HG02840 (cell line): ENCODE measurements at regions not wholly inside any gene's neighbourhood (a gene's known extent, or its start where the extent isn't known, plus 50 kb on each side); places are given as distances from the start of the nearest gene placed in this dataset.
"Not testable (repeated sequence)": the region's sequence is repeated elsewhere in the genome, so short reads cannot be mapped to it uniquely, and the experiment has no call there.

Source experiments
- ATAC-seq: cut with Tn5 transposase; IDR thresholded peaks from one replicate; pipeline ENCODE4 v1.9.1; 2021; ENCODE audit warnings: mild to moderate bottlenecking, moderate library complexity, moderate number of reproducible peaks; ENCODE audit not compliant: unreplicated experiment, low FRiP score

DNA sequence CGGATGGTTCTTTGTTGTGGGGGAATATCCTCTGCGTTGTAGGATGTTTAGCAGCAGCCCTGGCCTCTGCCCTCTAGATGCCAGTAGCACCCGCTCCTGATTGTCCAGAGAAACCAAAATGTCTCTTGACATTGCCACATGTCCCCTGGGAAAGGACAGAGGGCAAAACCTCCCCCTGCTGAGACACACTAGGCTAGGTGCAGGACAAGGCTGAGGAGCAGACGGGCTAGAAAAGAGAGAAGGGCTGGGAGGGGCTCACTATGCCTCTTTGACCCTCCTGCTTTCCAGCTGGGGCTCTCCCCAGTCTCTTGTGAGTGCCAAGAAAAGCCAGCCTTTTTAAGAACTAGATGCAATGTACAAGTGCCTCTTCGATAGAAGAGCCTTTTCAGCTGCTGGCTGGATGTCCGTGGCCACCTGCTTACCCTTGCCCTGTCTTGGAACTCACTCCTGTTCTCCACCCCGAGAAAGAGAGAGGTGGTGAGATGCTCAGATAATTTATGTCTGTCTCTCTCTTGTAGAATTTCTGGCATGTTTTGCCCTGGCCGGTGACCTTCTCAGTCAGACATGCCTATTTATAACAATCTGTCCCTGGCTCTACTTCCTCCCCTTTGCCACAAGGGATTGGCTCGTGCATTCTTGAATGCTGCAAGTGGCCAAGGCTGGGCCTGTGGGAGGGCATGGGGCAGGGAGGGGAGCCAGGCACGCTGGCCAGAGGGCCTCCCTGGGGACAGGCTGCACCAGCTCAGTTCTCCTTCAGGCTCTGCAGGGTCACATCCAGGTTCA is 142.6 kb downstream of the RPLP1 start:
- ATAC-seq = no peak

DNA sequence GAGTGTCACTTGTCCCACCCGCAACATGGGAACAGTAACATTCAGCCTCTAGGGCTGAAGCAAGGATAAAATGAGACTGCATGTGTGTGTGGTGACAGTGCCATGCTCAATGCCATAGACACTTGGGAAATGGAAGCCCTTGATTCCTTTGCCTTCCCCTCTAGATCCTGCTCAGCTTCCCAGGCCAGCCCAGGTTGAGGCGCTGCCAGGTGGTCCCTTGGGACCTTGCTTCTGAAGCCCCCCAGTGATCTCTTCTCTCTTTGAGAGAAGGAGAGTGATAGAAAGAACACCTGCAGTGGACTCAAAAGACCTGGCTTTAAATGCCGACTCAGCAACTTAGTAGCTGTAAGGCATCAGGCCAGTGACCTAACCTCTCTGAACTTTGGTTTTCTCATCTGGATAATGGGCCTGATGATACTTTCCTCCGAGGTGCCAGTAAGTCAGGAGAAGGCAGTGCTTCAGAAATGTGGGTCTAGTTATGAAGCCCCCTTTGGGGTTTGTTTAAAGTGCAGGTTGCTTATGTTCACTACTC is 144.5 kb downstream of the RPLP1 start:
- ATAC-seq = no peak

DNA sequence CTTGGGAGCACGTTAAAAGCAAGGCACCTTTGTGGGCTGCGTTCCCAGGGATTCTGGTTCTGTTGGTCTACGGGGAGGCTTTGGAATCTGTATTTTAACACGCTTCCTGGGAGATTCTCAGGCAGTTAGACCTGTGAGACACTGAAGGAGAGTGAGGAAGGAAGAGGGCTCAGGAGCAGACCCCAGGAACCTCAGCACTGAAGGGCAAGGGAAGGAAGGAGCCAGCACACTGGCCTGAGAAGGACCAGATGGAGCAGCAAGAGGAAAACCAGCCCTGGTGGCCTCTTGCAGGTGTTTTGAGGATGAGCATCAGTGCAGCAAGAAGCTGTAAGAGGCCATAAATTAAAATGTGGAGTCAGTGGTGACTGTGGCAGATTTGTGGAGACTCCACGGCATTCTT is 146.7 kb downstream of the RPLP1 start:
- ATAC-seq = no peak

DNA sequence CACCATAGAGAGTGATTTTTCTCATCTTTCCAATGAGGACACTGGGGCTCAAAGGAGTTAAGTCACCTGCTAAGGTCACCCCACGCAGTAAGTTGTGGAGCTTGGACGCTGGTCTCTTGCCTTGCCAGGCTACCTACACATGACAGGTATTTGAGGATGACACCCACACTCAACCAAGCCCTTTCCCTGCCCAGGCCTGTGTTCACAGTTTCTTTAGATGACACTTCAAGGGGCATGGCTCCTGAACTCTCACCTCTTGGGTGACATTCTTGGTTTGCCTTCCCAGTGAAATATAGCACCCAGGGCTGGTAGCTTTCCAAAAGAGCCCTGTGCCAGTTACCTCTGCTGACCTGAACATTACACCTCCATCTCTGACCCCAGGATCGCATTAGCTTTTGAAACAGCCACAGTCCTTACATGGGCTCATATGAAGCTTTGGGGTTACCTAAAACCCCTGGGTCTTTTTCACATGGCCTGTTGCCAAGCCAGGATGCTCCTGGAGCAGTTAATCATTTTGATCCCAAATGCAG is 148.0 kb downstream of the RPLP1 start:
- ATAC-seq = no peak

DNA sequence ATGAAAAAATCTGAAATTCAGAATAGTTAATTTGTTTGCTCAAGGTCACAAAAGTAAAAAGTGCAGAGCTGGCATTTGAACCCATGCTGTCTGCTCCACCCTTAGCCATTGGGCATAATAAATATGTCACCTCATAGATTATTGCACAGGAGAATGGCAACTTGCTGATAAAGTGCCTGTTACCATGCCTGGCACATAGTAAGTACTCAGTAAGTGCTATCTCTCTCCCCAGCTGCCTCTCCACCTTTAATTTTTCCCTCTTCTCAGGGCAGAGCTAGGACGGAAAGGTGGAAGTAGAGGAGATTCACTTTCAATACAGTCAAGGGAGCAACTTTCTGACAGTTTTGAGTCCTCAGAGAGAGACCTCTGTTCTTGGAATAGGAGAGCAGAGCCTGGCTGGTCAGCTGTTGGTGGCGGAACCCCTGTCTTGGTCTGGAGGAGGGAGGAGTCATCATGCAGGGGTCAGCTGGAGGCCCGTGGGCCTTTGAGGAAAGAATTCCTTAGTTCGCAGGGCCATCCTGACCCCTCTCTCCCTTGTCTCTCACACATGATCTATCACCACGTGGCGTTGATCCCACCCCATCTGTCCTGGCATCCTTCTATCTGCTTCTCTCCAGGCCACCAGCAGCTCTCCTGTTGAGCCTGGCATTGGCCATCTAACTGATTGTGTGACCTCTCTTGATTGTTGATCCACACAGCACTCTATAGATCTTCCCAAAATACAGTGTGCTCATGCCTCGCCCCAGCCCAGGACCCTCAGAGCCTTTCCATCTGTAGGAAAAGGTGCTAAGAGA is 149.3 kb downstream of the RPLP1 start:
- no peak for ATAC-seq

DNA sequence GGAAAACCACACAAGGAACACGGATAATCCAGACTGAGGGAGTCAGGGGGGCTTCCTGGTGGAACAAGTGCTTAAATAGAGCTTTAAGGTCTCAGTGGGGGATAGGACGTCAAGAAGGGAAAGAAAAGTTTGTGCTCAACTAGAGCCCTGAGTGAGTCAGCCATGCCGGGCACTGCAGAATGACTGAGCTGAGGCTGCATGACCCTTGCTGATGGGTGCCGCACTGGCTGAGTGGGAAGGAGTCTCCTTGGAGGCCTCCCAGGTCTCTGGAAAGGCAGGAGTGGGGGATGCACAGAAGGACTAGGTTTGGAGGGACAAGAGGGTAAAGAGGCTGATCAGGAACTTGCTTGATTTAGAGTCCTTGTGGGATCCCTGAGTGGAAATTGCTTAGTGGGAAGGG is 150.3 kb downstream of the RPLP1 start:
- no peak for ATAC-seq

DNA sequence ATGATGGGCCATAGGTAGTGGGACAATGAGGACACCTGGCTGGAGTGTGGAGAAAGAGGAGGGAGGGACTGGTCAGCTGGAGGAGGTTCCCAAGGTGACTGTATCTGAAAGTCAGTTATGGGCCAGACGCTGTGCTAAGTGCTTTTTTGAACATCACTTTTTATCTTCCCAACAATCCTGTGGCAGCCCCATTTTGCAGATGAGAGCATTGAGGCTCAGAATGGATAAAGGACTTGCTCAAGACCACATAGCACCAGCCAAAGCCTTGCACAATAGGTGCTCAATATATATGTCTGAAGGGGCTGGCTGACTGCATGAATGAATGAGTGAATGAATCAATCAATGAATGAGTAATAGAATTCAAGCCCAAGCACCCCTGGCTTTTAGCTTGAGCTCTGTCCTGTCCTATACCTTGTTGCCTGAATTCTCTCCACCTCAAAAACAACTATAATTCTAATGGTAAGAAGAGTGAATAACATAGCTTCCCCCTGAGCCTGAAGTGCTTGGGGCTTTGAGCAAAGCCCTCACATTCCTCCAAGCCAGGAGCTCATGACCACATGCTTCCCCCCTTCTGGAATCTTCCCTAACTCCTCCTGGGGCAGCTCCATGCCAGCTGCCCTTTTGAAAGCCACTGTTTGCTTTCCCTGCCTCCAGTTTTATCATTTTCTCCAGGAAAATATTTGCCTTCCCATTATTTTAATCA is 150.9 kb downstream of the RPLP1 start:
- no peak for ATAC-seq

DNA sequence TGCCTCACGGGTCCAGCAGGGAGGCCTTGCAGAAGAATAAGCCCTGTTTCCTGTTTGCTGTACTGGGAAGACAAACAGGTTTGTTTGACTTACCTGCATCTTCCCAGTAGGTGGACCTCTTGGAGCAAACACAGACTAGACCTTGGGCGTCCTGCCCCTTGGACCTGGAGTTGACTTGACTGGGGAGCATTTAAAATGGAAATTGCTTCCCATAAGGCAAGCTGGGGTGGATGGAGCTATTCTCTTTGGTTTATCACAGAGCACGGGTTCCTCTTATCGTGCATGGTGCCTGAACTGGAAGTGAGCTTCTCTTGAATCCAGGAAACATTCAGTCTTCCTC is 151.4 kb downstream of the RPLP1 start:
- no peak for ATAC-seq

DNA sequence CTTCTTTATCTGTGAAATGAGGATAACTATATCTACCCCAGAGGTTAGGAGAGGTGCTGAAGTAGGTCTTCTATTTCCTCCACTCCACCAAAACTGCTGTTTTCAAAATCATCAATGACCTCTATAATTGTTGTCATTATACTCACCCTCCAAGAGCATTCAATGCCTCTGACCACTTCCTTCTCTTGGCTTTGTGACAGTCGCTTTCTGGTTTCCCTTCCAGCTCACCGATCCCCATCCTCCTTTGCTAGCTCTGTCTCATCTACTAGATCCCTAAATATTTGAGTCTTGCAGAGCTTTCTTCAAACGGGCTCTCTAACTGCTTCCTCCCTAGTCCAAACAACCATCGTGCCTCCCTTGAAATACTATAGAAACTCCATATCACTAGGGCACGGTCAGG is 153.5 kb downstream of the RPLP1 start:
- no peak for ATAC-seq

DNA sequence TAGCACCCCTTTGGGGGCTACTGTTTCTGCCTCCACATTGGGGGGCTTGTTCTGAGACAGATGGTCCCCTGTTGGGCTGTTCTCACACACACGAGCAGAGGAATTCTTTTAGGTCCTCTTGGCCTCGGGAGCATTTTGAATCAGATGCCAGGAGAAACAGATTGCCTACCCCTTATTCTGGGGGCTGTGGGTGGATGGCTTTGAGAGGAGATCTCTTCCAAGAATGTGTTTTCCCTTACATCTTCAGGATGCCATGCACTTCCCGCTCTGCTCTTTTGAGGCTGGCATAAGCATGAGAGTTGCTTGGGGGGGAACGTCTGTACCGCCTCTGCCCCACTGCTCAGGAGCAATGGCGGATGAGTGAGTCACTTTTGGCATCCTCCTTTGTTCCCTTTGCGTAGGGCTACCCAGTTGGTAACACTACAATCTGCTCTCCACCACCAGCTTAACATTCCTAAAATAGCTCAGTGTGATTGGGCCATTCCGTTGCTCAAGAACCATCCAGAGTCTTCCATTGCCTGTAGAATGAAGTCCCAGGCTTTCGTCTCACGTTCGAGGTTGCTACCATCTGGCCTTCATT is 154.4 kb downstream of the RPLP1 start:
- ATAC-seq = no peak

DNA sequence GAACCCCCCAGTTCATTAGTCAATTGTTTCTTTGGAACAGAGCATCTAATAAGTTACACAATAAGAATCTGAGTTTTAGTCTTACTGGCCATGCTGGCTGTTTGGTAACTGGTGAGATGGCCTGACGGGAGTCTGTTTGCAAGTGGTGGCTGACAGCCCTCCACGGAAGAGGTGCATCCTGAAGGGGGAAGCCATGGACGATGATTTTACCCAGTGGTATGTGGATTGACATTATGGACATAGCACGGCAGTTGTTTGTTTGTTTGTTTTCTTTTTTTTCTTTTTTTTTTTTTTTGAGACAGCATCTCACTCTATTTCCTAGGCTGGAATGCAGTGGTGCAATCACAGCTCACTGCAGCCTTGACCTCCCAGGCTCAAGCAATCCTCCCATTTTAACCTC is 156.0 kb downstream of the RPLP1 start:
- ATAC-seq = no peak

DNA sequence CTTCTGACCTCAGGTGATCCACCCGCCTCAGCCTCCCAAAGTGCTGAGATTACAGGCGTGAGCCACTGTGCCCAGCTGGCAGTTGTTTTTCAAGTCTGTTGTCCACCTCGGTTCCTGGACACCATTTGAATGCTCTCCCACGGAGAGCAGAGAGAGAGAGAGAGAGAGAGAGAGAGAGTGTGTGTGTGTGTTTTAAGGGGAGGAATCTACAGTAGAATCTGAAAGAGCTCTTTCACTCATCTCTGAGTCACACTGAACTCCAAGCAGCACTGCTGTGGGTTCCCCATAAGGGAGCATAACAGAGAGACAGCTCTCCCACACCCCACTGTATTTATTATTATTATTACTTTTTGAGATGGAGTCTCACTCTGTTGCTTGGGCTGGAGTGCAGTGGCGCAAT is 156.6 kb downstream of the RPLP1 start:
- no peak for ATAC-seq

DNA sequence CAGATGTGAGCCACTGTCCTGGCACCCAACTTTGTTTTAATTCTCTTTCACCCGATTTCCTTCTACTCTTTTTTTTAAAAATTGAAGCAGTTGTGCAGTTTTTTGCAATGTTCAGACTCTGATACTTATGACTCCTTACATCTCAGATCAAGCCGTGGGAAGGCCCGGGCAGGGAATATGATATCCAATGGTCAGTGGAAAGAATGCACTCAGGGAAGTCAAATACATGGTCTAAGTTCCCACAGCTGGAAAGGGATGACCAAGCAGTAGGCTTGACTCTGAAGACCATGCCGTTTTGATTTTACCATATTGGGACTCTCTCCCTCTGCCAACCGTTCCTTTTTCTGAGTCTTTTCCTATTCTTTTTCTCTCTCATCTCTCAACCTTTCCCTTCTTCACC is 157.2 kb downstream of the RPLP1 start:
- ATAC-seq = no peak

DNA sequence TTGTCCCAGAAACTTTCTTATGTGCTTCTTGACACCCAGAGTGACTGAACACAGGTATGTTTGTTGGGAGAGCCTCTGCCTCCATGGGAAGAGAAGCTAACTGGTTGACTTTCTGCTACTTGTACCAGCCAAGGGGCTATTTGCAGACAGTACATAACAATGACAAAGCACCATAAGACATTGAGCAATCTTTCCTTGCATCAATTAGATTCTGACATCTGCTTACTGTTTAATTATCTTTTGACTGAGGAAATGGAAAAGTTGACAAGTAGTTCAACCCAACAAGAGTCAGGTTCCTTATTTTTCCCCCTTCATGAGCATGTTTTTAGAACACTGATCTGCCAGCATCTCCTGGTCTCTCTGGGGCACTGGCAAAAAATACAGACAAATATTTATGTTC is 157.7 kb downstream of the RPLP1 start:
- no peak for ATAC-seq

DNA sequence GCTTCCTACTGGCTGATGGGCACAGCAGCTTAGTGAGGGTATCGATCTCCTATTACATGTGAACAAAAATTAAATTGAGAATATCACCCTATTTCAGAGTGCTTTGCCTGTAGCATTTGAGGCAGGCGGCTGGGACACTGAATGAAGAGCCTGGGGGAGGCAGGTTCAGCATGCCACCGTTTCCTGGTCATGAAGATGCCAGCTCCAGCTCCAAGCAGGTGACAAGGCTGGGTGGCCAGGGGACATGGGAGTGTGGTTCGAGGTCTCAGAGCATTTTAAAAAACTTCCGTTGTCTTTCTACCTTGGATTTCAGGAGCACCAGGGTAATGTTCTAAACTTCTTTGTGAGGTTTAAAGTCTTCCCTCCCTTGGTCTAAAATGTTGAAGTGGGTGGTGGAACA is 158.2 kb downstream of the RPLP1 start:
- no peak for ATAC-seq

DNA sequence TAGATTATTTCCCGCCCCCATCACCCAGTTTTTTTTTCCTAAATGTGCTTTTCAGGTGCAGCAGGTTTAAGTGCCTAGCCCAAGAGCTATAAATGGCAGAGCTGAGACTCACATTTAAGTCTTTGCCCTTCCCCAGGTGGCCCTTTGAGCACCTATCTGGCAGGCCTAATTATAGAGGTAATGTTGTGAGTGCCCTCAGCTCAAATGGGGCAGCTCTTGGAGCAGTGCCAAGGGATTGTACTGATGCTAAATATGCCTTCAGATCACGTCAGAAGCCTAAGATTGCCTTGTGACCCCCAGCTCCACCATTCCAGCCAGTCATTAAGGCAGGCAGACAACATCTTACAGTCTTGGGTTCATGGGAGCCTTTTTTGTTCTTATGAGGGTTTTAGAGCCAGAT is 159.5 kb downstream of the RPLP1 start:
- no peak for ATAC-seq

DNA sequence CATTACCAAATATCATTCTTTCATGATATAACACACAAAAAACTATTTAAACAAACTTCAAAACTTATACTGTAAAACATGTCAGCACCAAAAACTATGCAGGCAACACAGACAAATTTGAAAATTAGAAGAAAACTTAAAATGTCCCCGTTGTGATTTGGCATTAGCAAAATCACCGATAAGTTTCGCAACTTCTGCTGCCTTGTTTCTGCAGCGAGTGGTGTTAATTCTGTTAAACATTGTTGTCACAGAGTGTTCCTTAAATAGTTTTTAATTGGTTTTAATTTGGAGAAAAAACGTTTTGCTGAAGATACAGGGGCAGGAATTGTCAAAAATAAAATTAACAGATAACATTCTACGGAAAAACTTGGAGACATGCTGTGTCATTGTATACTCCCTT is 160.6 kb downstream of the RPLP1 start:
- ATAC-seq = no peak

DNA sequence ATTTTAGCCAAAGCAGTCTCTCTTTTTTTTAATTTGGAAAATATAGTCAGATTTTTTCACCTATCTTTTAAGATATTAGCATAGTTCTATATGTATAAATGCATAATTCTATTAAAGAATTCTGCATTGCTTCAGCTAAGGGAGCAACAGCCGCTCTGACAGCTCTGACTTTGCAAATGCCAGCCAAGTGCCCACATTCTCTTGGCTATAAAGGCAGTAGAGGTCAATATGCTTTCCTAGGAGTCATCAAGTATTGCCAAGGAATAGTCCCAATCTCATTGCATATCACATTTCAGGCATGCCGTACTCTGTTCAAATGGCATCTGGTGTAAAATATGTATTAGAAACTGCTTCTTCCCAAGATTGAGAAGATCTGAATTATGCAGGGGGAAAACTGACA is 161.4 kb downstream of the RPLP1 start:
- ATAC-seq = no peak

DNA sequence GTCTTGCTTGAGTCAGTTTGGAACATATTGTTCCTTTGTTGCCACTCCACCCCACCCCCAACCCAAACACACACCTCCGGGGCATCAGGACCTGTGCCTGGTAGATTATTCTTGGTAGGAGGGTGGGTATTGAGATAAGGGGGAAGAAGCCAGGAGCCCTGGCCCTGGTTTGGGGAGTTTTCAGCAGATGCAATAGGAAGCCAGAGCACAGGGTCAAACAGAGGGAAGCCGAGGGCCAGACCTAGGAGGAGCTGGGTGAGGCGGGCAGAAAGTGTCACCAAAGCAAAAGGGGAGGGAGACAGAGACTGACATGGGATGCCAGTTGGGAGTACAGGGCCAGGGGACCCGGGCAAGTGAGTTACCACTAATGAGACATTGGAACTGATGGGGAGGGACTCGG is 163.1 kb downstream of the RPLP1 start:
- no peak for ATAC-seq

DNA sequence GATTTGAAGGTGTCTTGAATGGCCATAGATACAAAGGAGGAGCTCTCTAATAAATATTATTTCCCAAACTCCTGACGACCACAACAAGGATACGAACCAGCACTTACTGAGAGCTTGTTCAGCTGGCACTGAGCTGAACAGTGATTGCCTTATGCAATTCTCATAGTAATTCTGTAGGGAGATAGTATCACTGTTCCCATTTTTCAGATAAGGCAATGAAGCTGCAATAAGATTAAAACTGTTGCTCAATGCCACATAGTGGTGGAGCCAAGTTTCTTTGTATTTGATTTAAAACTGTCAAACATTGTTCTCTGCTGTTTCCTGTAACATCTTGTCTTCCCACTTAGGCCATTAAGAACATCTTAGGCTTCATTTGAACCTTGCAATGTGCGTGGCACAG is 163.9 kb downstream of the RPLP1 start:
- no peak for ATAC-seq

DNA sequence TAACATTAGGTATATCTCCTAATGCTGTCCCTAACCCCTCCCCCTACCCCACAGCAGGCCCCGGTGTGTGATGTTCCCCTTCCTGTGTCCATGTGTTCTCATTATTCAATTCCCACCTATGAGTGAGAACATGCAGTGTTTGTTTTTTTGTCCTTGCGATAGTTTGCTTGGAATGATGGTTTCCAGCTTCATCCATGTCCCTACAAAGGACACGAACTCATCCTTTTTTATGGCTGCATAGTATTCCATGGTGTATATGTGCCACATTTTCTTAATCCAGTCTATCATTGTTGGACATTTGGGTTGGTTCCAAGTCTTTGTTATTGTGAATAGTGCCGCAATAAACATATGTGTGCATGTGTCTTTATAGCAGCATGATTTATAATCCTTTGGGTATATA is 164.5 kb downstream of the RPLP1 start:
- not testable (repeated sequence) for ATAC-seq
